Panc1 (cell line): ENCODE measurements at regions not wholly inside any gene's neighbourhood (a gene's known extent, or its start where the extent isn't known, plus 50 kb on each side); places are given as distances from the start of the nearest gene placed in this dataset.

Experiments
- TF ChIP-seq, protein P1 (sequence below): fragments of 450-650 bp; IDR thresholded peaks from 2 replicates; pipeline ENCODE4 v1.5.1; 2017; ENCODE audit warnings: mild to moderate bottlenecking
- TF ChIP-seq, protein P2 (sequence below), 2 experiments: IDR thresholded peaks; 2 replicates each; pipeline ENCODE4 v1.6.1; 2011 to 2012; ENCODE audit warnings: low read depth in 2 of 2, control low read depth in 1 of 2, low read length in 1 of 2, mild to moderate bottlenecking in 1 of 2, moderate library complexity in 1 of 2; ENCODE audit not compliant: insufficient read depth in 1 of 2

DNA sequence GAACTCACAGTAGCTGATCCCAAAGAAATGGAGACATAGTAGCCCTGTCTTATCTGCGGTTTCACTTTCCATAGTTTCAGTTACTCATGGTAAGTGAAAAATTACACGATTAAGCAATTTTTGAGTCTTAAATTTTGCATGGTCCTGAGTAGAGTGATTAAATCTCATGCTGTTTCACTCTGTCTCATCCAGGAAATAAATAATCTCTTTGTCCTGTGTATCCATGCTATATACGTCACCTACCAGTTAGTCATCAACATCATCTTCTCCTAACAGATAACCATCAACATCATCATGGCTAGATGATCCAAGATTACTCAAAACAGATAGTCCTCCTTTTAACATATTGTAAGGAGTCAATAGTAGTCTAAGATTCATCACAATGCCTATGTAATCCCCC is 1589.3 kb downstream of the BRINP3 start:
- TF ChIP-seq, protein P1, sequence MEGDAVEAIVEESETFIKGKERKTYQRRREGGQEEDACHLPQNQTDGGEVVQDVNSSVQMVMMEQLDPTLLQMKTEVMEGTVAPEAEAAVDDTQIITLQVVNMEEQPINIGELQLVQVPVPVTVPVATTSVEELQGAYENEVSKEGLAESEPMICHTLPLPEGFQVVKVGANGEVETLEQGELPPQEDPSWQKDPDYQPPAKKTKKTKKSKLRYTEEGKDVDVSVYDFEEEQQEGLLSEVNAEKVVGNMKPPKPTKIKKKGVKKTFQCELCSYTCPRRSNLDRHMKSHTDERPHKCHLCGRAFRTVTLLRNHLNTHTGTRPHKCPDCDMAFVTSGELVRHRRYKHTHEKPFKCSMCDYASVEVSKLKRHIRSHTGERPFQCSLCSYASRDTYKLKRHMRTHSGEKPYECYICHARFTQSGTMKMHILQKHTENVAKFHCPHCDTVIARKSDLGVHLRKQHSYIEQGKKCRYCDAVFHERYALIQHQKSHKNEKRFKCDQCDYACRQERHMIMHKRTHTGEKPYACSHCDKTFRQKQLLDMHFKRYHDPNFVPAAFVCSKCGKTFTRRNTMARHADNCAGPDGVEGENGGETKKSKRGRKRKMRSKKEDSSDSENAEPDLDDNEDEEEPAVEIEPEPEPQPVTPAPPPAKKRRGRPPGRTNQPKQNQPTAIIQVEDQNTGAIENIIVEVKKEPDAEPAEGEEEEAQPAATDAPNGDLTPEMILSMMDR, result no peak
- TF ChIP-seq, protein P2, sequence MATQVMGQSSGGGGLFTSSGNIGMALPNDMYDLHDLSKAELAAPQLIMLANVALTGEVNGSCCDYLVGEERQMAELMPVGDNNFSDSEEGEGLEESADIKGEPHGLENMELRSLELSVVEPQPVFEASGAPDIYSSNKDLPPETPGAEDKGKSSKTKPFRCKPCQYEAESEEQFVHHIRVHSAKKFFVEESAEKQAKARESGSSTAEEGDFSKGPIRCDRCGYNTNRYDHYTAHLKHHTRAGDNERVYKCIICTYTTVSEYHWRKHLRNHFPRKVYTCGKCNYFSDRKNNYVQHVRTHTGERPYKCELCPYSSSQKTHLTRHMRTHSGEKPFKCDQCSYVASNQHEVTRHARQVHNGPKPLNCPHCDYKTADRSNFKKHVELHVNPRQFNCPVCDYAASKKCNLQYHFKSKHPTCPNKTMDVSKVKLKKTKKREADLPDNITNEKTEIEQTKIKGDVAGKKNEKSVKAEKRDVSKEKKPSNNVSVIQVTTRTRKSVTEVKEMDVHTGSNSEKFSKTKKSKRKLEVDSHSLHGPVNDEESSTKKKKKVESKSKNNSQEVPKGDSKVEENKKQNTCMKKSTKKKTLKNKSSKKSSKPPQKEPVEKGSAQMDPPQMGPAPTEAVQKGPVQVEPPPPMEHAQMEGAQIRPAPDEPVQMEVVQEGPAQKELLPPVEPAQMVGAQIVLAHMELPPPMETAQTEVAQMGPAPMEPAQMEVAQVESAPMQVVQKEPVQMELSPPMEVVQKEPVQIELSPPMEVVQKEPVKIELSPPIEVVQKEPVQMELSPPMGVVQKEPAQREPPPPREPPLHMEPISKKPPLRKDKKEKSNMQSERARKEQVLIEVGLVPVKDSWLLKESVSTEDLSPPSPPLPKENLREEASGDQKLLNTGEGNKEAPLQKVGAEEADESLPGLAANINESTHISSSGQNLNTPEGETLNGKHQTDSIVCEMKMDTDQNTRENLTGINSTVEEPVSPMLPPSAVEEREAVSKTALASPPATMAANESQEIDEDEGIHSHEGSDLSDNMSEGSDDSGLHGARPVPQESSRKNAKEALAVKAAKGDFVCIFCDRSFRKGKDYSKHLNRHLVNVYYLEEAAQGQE (IDR thresholded peaks at IDR 0.05; ENCODE audit: insufficient read depth in 1 of 2, low read depth in 2 of 2, low read length in 1 of 2), result no peak
